GM19351 (cell line): ENCODE measurements at regions not wholly inside any gene's neighbourhood (a gene's known extent, or its start where the extent isn't known, plus 50 kb on each side); places are given as distances from the start of the nearest gene placed in this dataset.

Experiments used
- ATAC-seq: cut with Tn5 transposase; IDR thresholded peaks from one replicate; pipeline ENCODE4 v1.9.1; 2021; ENCODE audit warnings: mild to moderate bottlenecking, moderate library complexity; ENCODE audit not compliant: unreplicated experiment

GRCh38 chr12:69061574-69061973 lies 128.6 kb upstream of the CPM start:
- ATAC-seq, result no peak

- no peak for ATAC-seq
These were observed 129.8 kb upstream of the CPM start for GRCh38 chr12:69062621-69063237.

GRCh38 chr12:69064734-69065443 lies 131.9 kb upstream of the CPM start:
- ATAC-seq, result no peak

- no peak for ATAC-seq
These were observed 132.8 kb upstream of the CPM start for GRCh38 chr12:69065775-69066174.

- ATAC-seq, result no peak
These were observed 133.8 kb upstream of the CPM start for GRCh38 chr12:69066492-69067373.

- ATAC-seq, result no peak
These were observed 134.7 kb upstream of the CPM start for GRCh38 chr12:69067713-69068112.

- ATAC-seq, result no peak
These were observed 135.5 kb upstream of the CPM start for GRCh38 chr12:69068448-69068847.

GRCh38 chr12:69069479-69069878 lies 136.5 kb upstream of the CPM start:
- ATAC-seq, result no peak

GRCh38 chr12:69070319-69071090 lies 137.5 kb upstream of the CPM start:
- ATAC-seq, result peak; percentile 88

- ATAC-seq, result no peak
These were observed 138.1 kb upstream of the CPM start for GRCh38 chr12:69071091-69071370.

- ATAC-seq, result no peak
These were observed 140.1 kb upstream of the CPM start for GRCh38 chr12:69073035-69073434.

- no peak for ATAC-seq
These were observed 141.8 kb upstream of the CPM start for GRCh38 chr12:69074556-69075349.

GRCh38 chr12:69083689-69084088 lies 150.7 kb upstream of the CPM start:
- no peak for ATAC-seq

GRCh38 chr12:69084816-69085378 lies 151.9 kb upstream of the CPM start:
- no peak for ATAC-seq

GRCh38 chr12:69085852-69086251 lies 152.9 kb upstream of the CPM start:
- no peak for ATAC-seq

- ATAC-seq, result no peak
These were observed 151.4 kb upstream of the CPSF6 start for GRCh38 chr12:69087986-69088385.

- ATAC-seq, result no peak
These were observed 148.6 kb upstream of the CPSF6 start for GRCh38 chr12:69090722-69091121.

GRCh38 chr12:69091442-69092017 lies 147.8 kb upstream of the CPSF6 start:
- ATAC-seq, result no peak

- no peak for ATAC-seq
These were observed 147.2 kb upstream of the CPSF6 start for GRCh38 chr12:69092137-69092536.
